Neural progenitor cell (in vitro differentiated cells): ENCODE measurements at regions not wholly inside any gene's neighbourhood (a gene's known extent, or its start where the extent isn't known, plus 50 kb on each side); places are given as distances from the start of the nearest gene placed in this dataset.

Source experiments
- EZH2 ChIP-seq: fragments of 200-600 bp; sonication (generic); IDR thresholded peaks from 2 replicates; pipeline ENCODE4 v1.6.1; 2017; ENCODE audit warnings: antibody characterized with exemption, mild to moderate bottlenecking, moderate library complexity
- TF ChIP-seq, protein P1 (sequence below): fragments of 200-600 bp; sonication (generic); IDR thresholded peaks from 2 replicates; pipeline ENCODE4 v1.5.1; 2017; ENCODE audit warnings: antibody characterized with exemption, mild to moderate bottlenecking

DNA sequence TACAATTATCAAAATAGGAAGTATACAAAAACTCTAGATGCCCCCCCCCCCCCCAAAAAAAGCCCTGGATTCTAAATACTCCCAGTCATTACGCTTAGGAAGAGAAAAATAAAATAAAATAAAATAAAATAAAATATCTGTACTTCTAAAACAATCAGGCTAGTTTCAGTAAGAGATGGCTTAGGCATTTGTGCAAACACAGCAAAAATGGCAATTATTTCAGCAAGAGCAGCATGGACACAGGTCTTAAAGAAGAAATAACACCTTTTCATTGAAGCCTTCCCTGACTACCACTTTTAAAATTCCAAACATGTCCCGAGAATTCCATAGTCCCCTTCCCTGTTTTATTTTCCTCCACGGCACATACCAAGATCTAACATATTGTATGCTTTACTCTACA lies 218.6 kb upstream of the POU5F2 start:
- TF ChIP-seq, protein P1, sequence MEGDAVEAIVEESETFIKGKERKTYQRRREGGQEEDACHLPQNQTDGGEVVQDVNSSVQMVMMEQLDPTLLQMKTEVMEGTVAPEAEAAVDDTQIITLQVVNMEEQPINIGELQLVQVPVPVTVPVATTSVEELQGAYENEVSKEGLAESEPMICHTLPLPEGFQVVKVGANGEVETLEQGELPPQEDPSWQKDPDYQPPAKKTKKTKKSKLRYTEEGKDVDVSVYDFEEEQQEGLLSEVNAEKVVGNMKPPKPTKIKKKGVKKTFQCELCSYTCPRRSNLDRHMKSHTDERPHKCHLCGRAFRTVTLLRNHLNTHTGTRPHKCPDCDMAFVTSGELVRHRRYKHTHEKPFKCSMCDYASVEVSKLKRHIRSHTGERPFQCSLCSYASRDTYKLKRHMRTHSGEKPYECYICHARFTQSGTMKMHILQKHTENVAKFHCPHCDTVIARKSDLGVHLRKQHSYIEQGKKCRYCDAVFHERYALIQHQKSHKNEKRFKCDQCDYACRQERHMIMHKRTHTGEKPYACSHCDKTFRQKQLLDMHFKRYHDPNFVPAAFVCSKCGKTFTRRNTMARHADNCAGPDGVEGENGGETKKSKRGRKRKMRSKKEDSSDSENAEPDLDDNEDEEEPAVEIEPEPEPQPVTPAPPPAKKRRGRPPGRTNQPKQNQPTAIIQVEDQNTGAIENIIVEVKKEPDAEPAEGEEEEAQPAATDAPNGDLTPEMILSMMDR, result no peak
- TF ChIP-seq EZH2, result no peak
